GM12875 (cell line): ENCODE measurements at regions not wholly inside any gene's neighbourhood (a gene's known extent, or its start where the extent isn't known, plus 50 kb on each side); places are given as distances from the start of the nearest gene placed in this dataset.
"Not testable (repeated sequence)": the region's sequence is repeated elsewhere in the genome, so short reads cannot be mapped to it uniquely, and the experiment has no call there.

Experiments
- H3K4me3 ChIP-seq: one replicate; pipeline ENCODE4 v1.5.1; 2011; ENCODE audit warnings: low read depth, low read length, control low read depth
- CTCF ChIP-seq: IDR thresholded peaks from 2 replicates; pipeline ENCODE4 v1.5.1; 2011; ENCODE audit warnings: low read depth, mild to moderate bottlenecking, control low read depth, inconsistent platforms, low read length, moderate library complexity, borderline replicate concordance; ENCODE audit not compliant: insufficient read depth

- no peak for TF ChIP-seq CTCF
- no peak overlapping the region for H3K4me3 ChIP-seq
These were observed 200.0 kb downstream of the FOXG1 start for GRCh38 chr14:28966416-28967233.

- no peak for TF ChIP-seq CTCF
- no peak overlapping the region for H3K4me3 ChIP-seq
These were observed 208.5 kb downstream of the FOXG1 start for GRCh38 chr14:28975084-28975483.

- H3K4me3 ChIP-seq = no peak overlapping the region
- TF ChIP-seq CTCF = no peak
These were observed 215.6 kb downstream of the FOXG1 start for GRCh38 chr14:28982228-28982627.

GRCh38 chr14:28983279-28983678 is 216.7 kb downstream of the FOXG1 start:
- no peak for TF ChIP-seq CTCF
- no peak overlapping the region for H3K4me3 ChIP-seq

GRCh38 chr14:28987516-28987915 is 220.9 kb downstream of the FOXG1 start:
- H3K4me3 ChIP-seq = no peak overlapping the region
- TF ChIP-seq CTCF = no peak

GRCh38 chr14:28997196-28997595 is 230.6 kb downstream of the FOXG1 start:
- not testable (repeated sequence) for H3K4me3 ChIP-seq

- TF ChIP-seq CTCF = no peak
These were observed 233.1 kb downstream of the FOXG1 start for GRCh38 chr14:28999656-29000055.

More at GRCh38 chr14:28999656-29000055, 233.1 kb downstream of the FOXG1 start:
- no peak overlapping the region for H3K4me3 ChIP-seq
